ENCODE measurements at regions not wholly inside any gene's neighbourhood (a gene's known extent, or its start where the extent isn't known, plus 50 kb on each side); places are given as distances from the start of the nearest gene placed in this dataset.

DNA sequence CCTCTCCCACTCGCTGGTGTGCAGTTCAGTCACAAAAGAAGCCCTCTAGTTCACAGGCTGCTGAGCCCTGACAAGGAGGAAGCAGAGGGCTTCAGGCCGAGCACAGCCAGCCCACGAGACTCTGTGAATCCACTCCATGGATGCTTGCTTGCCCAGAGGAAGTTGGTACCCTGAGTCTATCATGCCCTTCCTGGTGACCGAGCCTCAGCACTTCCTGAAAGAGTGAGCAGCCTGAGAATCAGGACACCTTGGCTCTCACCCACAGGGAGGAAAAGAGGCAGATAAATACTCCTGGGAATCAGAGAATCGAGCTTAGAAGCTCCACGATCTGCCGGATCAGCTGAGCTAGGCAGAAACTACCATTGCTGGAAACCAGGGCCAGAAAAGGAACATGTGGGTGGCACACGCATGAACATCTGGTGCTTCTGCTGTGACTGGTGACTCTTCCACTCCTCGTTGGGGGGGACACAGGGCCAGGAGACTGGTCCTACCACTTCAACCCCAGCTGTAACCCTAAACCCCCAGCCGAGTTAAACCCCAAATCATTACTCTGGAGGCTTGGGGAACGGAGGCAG lies 376.3 kb upstream of the CAMK1G start:
- in situ Hi-C loops (cut with HindIII; ENCODE audit: low pct_unique_long_range_greater_than_20kb, low sequenced_read_pairs), result no loop called here
- DNase-seq (ENCODE audit: low read depth, low spot score), result no peak

DNA sequence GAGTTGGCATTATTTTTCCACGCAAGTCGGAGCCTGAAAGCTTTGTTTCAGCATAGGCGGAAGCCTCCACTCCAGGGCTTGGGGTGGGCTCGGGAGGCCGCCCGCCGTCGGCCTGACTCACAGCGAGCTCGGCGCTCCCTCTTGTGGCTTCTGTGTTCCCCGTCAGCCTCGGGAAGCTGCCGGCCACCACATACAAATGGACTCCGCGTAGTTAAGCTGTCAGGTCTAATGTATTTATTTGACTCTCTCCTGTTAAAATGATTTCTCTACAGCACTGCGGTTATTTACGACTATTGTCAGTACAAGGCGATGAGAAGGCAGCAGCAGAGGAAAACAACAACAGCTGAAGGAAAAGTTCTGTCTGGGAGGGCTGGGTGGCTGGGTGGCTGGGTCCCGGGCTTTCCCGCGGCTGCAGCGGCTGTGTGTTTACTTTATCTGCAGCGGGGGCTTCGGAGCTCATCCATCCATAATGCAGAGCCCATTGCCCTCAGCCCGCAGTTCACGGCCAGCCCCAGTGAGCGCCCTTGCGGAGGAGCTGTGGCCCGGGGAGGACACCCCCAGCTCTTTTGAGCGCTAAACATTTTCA lies 375.7 kb upstream of the CAMK1G start:
- DNase-seq (ENCODE audit: low read depth, low spot score), result peak; percentile 53
- in situ Hi-C loops (cut with HindIII; ENCODE audit: low pct_unique_long_range_greater_than_20kb, low sequenced_read_pairs), result no loop called here

DNA sequence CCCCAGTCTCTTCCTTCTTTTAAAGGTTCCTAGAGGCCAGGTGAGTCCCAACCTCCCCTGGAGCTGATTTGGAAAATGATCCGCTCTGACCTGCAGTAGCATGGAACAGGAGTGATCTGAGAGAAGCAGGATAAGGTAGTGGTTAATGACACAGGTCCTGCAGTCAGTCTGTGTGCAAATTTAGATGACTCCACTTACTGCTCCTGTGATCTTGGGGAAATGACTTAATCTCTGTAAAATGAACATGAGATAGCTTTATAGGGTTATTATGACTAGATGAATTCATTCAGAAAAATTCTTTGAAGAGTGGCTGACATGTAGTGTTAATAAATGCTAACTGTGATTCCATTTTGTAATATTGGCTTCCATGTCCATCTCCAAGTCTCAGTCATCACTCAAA lies 374.9 kb upstream of the CAMK1G start:
- in situ Hi-C loops (cut with HindIII; ENCODE audit: low pct_unique_long_range_greater_than_20kb, low sequenced_read_pairs), result no loop called here
- no peak for DNase-seq (ENCODE audit: low read depth, low spot score)

DNA sequence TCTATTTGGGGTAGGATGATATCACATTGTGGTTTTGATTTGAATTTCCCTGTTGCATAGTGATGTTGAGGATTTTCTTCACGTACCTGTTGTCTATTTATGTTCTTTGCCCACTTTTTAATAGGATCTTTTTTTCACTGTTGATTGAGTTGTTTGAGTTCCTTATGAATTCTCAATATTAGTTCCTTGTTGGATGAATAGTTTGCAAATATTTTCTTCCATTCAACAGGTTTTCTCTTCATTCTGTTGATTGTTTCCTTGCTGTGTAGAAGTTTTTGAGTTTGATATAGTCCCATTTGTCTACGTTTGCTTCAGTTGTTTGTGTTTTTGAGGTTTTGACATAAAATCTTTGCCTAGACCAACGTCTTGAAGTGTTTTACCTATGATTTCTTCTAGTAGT lies 369.5 kb upstream of the CAMK1G start:
- in situ Hi-C loops (cut with HindIII; ENCODE audit: low pct_unique_long_range_greater_than_20kb, low sequenced_read_pairs), result no loop called here

DNA sequence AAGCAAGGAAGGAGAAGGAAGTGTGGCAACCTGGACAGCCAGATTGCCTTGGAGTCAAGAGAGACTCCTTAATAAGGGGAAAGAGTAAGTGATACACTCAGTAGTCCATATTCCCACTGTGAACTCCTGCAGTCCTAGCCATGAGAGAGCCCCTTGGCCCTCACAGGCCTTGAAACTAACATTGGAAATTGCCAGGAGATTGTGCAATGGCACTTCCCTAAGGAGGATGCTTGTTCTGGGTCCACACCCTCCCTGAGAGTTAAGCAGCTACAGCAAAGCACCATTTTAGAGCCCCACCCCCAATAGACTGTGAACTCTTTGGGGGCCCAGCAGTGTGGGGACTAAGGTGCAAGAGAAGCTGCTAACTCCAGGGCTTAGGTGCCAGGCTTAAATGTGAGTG lies 367.7 kb upstream of the CAMK1G start:
- in situ Hi-C loops (cut with HindIII; ENCODE audit: low pct_unique_long_range_greater_than_20kb, low sequenced_read_pairs), result no loop called here
- no peak for DNase-seq (ENCODE audit: low read depth, low spot score)

More for the DNA sequence above, 369.5 kb upstream of the CAMK1G start:
- DNase-seq (ENCODE audit: low read depth, low spot score), result no peak

DNA sequence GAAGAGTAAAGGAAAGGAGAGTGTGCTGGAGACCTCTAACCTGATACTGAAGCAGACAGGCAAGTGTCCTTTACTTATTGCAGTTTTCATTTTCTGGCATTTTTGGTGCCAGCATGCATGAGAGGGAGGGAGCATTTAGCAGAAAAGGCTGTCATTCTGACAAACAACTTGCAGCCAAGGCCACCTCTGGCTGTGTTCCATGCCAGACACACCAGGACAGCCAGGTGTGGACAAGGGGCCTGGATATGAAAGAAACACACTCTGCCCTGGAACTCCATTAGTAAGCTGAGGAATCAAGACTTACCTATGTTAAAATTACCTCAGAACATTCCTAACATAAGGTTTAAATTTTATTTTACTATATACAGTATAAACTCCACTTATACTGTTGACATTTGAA lies 365.4 kb upstream of the CAMK1G start:
- DNase-seq (ENCODE audit: low read depth, low spot score), result no peak
- in situ Hi-C loops (cut with HindIII; ENCODE audit: low pct_unique_long_range_greater_than_20kb, low sequenced_read_pairs), result no loop called here

DNA sequence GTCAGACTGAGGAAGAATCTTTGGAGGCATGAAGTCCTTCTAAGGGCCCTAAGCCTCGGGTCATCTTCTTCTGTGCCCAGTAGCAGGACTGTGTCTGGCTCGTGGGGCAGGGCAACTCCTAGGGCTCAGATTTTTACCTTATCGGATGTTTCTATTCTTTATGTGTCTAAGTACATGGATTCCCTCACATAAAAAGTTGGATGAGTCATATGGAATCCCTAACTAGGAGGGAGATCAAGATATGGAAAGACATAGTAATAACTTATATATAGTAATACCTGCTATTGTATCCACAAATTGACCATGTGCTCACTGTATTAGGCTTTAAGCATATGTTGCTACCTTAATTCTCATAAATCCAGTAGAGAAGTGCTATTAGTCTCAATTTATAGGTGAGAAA lies 364.5 kb upstream of the CAMK1G start:
- in situ Hi-C loops (cut with HindIII; ENCODE audit: low pct_unique_long_range_greater_than_20kb, low sequenced_read_pairs), result no loop called here

DNA sequence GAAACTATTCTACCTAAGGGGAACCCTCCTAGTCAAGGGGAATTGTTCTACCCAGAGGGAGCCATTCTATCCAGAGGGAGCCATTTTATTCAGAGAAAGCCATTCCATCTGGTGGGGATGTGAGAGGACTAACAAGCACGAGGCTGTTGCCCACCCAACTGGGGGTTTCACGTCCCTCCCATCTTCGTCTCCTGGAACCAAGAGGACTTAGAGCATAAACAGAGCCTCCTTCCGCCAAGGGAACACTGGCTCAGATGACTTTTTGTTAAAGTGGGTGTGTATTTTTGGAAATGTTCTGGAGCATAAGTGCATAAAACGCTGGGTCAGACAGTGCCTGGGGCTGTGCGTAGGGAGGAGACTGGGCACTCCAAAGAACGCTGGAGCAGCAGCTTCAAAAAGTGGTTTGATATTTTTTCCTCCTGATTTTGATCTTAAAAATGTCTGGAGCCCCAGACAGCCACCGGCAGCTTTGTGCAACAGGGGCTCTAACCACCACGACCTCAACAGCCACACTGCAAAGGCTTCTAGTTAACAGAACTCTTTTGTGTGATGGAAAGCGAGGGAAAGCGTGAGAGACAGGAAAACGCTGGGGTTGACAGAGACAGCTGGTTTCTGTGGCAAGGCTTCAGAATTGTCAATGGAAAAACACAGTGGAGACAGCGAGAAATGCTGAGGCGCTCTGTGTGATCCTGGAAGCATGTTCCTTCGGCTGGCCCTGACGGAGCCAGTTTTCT lies 363.6 kb upstream of the CAMK1G start:
- in situ Hi-C loops (cut with HindIII; ENCODE audit: low pct_unique_long_range_greater_than_20kb, low sequenced_read_pairs), result no loop called here
- peak; percentile 18 for DNase-seq (ENCODE audit: low read depth, low spot score)

More for the DNA sequence above, 364.5 kb upstream of the CAMK1G start:
- no peak for DNase-seq (ENCODE audit: low read depth, low spot score)

DNA sequence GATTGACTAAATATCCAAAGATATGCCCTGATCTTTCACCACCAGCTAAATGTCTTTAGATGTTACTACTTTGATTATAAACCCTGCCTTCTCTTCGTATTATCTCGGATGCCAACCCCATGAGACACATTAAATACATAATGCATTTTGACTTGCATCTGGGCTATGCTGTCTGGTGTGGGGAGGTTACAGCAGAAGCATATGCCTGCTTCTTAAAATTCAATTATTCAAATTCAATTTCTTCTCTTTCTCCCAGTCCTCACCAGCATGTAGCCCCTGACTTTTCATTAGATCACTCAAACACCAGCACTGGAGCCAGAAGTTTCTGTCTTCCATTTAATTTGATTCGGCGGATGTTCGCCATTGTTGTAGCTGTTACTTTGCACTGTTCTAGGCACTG lies 360.7 kb upstream of the CAMK1G start:
- no peak for DNase-seq (ENCODE audit: low read depth, low spot score)
- in situ Hi-C loops (cut with HindIII; ENCODE audit: low pct_unique_long_range_greater_than_20kb, low sequenced_read_pairs), result no loop called here

DNA sequence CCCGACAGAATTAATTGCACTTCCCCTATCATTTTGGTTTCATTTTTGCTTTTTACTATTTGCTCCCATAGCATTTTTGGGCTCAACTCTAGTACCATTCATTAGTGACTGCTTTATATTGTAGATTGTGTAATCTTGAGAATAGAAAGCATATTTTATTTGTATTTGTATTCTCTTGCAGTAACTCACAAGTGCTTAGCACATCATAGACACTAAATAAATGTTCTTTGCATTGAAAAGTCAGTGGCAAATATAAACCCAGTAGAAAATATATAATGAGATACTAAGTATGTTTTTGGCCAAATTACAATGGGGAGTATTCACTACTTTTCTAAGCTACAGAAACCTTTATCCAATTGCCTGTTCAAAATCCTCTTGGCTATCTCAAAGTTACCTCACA lies 359.7 kb upstream of the CAMK1G start:
- in situ Hi-C loops (cut with HindIII; ENCODE audit: low pct_unique_long_range_greater_than_20kb, low sequenced_read_pairs), result no loop called here
- DNase-seq (ENCODE audit: low read depth, low spot score), result no peak

DNA sequence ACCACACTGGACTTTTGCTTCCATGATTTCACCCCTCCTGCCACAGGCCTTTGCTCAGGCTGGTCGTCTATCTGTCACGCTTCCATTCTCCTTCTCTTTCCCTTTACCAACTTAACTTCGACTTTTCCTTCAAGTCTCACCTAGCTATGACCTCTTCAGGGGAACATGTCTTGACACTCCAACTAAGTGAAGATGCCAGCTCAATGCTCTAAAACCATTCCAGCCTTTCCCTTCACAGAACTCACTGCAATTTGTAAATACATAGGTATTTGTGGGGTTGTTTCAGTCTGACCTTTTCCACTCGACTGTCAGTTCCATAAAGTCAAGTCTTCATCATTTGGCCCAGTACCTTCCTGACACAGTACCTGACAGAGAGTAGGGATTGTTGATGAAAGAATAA lies 358.6 kb upstream of the CAMK1G start:
- no peak for DNase-seq (ENCODE audit: low read depth, low spot score)
- in situ Hi-C loops (cut with HindIII; ENCODE audit: low pct_unique_long_range_greater_than_20kb, low sequenced_read_pairs), result no loop called here

DNA sequence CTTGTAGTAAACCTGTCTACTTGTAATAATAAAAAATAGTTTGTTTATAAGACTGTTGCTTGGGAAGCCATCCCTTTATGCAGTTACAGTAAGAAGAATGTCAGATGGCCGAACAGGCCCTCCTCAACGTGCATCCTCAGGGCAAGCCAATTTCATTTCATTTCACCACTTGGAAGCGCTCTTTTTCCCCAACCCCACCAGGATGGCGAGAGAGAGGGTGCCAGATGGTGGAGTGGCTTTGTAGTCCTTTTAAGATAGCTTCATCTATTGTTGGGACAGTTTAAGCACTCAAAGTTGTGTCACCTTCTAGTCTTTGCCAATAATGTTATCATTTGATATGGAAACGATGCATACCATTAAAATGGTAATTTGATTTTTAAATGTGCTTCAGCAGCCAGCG lies 356.3 kb upstream of the CAMK1G start:
- in situ Hi-C loops (cut with HindIII; ENCODE audit: low pct_unique_long_range_greater_than_20kb, low sequenced_read_pairs), result no loop called here
- no peak for DNase-seq (ENCODE audit: low read depth, low spot score)

DNA sequence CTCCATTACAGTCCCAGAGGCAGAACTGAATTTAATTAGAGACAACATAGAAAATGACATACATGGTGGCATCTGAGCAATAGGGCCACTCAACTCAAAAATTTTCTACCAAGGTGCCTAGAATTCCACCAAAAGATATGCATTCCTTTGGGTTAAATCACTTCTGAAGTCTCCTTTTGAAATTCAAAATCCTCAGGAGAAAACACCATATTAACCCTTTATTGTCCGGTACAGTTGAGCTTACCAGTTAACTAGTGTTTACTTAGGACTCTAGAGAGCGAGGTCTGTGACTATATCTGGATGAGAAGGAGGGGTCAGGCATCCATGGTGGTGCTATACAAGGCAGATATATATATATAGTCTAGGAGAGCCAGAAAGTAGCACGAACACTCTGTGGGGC lies 355.6 kb upstream of the CAMK1G start:
- DNase-seq (ENCODE audit: low read depth, low spot score), result no peak
- in situ Hi-C loops (cut with HindIII; ENCODE audit: low pct_unique_long_range_greater_than_20kb, low sequenced_read_pairs), result no loop called here

DNA sequence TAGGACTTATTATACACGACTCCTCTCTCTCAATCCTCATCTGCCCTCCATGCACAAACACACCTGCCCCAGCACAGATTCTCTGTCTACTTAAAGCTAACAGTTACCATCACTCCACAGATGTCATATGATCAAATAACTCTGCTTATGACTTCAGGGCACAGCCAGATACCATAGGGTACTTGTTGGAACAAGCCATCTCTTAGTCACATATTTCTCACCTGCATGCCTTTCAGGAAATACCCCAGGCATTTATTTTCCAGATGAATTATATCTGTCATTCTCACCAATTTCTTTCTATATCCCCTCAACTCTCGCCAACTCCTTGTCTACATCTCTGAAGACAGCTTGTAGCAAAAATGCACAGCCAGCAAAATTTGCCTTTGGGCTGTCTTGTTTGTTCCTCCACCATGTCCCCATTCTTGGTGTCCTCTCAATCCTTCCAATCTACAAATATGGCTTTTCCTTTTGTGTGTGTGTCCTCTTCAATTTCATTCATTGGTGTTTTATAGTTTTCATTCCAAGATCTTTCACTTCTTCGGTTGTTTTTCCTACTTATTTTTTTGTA lies 353.9 kb upstream of the CAMK1G start:
- DNase-seq (ENCODE audit: low read depth, low spot score), result no peak
- in situ Hi-C loops (cut with HindIII; ENCODE audit: low pct_unique_long_range_greater_than_20kb, low sequenced_read_pairs), result no loop called here

DNA sequence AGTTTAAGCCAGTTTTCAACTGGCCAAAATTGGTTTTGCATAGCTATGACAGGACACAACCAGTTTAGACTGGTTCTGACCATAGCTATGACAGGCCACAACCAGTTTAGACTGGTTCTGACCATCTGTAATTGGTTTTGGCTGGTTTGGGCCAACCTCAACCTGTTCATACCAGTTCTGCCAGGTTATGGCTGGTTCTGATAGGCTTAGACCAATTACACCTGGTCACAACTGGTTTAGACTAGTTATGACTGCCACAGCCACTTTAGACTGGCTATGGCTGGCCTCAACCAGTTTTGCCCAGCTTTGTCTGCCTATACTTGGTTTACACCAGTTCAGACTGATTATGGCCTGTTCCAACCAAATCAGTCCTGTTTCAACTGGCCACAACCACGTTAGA lies 353.2 kb upstream of the CAMK1G start:
- no peak for DNase-seq (ENCODE audit: low read depth, low spot score)
- in situ Hi-C loops (cut with HindIII; ENCODE audit: low pct_unique_long_range_greater_than_20kb, low sequenced_read_pairs), result no loop called here

DNA sequence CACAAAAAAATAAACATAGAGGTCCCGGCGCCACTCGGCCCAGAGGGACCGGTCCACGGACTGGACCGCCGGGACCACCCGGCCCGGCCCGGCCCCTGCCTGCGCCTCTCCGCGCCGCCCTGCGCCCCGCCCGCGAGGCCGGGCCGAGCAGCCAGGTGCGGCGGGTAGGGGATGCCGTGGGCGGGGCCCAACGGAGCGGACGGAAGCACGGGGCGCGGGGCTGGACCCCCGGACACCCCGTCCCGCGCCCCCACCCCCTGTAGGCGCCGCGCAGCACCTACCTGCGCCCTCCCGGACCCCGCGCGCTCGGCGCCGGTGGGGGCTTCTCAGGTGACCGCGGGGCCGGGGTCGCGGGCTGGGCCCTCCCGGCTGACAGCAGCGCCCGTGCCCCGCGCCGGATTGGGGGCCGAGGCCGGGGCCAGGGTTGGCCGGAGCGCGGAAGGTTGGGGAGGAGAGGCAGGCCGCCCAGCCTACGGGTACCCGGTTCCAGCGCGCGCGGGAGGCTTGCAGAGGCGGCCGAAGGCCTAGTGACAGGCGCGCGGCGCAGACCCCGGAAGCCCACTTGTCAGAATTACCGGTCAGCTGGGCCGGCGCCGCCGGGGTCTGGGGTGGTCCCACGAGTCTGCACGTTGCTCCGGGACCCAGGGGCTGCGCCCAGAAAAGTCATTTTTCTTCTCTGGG lies 351.9 kb upstream of the CAMK1G start:
- in situ Hi-C loops (cut with HindIII; ENCODE audit: low pct_unique_long_range_greater_than_20kb, low sequenced_read_pairs), result no loop called here
- DNase-seq (ENCODE audit: low read depth, low spot score), result no peak

DNA sequence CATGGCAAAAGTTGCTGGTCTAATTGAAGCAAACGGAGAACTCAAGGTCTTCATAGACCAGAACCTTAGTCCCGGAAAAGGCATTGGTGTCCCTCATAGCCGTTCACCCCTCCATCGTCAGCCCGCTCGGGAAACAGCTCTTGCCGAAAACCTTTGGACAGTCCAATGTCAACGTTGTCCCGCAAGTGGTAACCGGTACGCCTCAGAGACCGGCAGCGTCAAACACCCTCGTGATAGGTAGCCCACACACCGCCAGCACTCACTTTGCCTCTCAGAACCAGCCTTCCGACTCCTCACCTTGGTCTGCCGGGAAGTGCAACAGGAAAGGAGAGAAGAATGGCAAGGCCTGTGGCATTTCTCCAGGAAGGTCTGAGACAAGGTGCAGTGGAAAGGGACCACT lies 351.3 kb upstream of the CAMK1G start:
- DNase-seq (ENCODE audit: low read depth, low spot score), result no peak
- in situ Hi-C loops (cut with HindIII; ENCODE audit: low pct_unique_long_range_greater_than_20kb, low sequenced_read_pairs), result no loop called here

DNA sequence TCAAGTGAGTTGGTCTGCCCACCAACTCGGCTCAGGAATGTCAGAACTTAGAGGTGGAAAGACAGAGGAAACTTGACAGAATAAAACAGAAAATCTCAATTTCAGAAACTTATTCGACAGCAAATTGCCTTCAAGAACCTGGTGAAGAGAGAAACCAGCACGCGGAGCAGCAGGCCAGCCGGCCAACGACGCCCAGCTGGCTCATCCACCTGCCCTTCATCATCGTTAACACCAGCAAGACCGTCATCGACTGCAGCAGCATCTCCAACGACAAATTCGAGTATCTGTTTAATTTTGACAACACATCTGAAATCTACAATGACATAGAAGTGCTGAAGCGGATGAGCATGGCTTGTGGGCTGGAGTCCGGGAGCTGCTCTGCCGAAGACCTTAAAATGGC lies 350.8 kb upstream of the CAMK1G start:
- no peak for DNase-seq (ENCODE audit: low read depth, low spot score)
- in situ Hi-C loops (cut with HindIII; ENCODE audit: low pct_unique_long_range_greater_than_20kb, low sequenced_read_pairs), result no loop called here

Data from SK-MEL-5 (cell line).